T-helper 1 cell (primary cell): ENCODE measurements at regions not wholly inside any gene's neighbourhood (a gene's known extent, or its start where the extent isn't known, plus 50 kb on each side); places are given as distances from the start of the nearest gene placed in this dataset.

Experiments used
- DNase-seq, 5 donors: peaks; one replicate each; pipeline ENCODE4 v3.0.0-alpha.2; 2012 to 2020

DNA sequence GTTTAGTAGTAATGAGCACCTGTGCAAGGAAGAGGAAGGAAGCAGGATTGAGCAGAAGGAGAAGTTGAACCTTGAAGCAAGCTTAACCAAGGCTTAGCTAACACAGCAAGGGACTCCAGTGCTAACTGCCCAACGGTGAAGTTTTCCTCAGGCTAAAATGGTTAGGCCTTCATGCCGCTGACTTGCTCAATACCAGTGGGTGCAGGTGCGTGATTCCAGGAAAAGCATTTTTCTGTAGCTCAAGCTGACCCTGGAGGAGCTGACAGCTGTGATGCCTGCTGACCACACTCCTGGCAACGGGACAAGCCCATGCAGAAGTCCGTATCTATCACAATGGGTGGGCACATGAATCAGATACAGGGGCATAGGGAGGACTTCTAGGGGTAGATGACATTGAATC lies 76.5 kb upstream of the FGGY start:
- no peak for DNase-seq

DNA sequence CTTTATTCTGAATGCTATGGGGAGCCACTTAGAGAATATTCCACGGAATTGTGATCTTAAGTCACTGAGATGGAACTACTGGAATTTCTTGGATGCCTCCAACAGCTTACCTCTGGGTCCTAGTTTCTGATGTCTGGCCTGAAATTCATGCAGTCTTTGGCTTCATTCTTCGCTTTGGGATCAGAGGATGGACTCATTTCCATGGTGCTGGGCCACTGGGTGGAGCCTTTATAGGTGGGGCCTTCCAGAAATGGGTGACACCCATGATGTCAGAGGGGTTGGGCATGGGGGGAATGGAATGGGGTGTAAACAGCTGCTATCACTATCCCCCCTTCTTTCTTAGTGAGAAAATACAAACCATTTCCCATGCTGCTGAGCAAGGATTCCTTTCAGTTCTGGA lies 73.7 kb upstream of the FGGY start:
- no peak for DNase-seq

GRCh38 chr1:59223989-59224634 lies 72.8 kb upstream of the FGGY start:
- DNase-seq: no peak

DNA sequence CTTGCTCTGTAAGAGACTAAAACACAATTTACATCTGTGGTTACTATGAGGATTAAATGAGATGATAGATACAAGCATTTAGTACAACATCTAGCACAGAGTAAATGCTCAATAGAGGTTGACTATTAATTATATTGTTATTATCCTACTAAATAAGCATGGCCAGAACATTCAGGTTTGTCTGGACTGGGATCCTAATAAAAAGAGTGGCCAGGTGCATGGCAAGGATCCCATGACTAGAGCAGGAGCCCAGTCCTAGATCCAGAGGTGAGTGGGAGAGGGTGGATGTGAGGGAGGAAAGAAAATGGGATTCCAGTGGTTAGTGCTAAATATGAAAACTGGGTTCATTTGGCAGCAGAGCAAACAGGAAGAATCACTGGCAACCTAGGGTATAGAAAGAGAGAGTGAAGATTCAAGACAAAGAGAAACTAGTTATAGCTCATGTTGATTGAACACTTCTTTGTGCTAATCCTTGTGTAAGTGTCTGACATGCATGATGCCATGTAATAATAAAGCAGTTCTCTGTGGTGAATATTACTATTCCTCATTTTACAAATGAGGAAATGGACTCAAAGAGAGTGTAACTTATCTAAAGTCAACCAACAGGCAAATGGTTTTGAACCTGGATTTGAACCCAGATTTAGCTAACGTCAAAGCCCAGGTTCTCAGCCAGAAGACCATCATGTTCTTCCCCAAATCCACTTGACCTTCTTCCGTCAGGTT lies 71.1 kb upstream of the FGGY start:
- DNase-seq: no peak

DNA sequence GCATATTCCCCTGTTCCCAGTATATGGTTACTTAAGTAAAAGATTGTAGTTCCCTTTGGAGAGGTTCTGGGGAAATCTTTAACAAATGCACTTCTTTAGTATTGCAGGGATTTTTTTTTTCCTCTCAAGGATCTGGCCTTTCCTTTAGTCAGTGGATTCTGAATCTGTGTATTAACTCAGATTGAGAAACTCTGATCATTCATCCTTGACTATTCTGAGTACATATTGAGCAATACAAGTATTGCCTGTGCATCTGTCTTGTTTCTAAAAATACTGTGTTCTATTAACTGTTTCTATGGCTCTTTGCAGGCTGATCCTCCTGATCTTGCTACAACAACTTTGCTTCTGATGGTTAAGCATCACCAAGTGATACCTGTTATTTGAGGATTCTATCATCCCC lies 67.8 kb upstream of the FGGY start:
- DNase-seq: no peak

DNA sequence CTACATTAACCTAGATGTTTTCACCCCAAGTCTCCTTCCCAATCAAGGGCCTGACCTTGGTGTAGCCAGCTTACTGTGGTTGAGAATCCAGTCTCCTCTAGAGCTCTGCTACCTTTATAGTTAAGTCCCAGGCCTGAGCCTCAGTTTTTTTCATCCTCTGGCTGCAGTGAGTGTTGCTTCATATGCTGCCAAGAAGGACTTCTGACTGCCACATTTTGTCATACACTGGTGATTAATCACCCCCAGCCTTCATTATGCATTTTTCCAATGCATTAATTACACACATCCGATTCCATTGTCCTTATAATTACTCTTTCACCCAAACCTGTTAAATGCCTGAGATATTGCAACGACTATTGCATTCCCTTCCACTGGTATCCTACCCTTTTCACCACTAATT lies 66.3 kb upstream of the FGGY start:
- DNase-seq: no peak

DNA sequence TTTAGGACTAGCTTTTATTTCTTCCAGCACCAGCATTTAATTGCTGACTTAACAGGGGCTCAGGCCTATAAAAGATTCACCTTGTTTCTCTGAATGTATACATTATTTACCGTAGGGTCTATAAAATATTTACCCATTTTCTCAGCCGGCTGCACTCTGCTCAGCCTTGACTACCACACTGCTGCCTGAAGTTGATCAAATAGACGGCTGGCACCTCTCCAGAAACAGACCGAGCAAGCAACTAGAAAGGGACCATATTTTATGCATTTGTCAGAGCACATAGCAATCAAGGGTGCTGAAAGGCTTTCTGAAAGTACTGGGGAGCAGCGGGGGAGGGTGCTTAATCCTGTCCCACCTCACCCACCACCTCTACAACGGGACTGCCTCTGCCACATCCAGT lies 64.7 kb upstream of the FGGY start:
- DNase-seq: no peak

DNA sequence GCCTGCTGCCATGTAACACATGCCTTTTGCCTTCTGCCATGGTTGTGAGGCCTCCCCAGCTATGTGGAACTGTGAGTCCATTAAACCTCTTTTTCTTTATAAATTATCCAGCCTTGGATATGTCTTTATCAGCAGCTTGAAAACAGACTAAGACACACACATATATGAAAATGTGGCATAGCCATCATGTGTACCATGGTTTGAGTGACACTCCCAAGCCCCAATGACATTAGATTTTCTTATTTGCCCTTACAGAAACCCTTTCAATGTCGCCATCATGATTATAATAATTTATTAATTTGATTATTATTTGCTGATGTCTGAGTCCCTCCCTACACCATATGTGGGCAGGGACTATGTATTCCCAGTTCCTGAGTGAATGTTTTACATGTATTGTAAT lies 63.5 kb upstream of the FGGY start:
- no peak for DNase-seq

DNA sequence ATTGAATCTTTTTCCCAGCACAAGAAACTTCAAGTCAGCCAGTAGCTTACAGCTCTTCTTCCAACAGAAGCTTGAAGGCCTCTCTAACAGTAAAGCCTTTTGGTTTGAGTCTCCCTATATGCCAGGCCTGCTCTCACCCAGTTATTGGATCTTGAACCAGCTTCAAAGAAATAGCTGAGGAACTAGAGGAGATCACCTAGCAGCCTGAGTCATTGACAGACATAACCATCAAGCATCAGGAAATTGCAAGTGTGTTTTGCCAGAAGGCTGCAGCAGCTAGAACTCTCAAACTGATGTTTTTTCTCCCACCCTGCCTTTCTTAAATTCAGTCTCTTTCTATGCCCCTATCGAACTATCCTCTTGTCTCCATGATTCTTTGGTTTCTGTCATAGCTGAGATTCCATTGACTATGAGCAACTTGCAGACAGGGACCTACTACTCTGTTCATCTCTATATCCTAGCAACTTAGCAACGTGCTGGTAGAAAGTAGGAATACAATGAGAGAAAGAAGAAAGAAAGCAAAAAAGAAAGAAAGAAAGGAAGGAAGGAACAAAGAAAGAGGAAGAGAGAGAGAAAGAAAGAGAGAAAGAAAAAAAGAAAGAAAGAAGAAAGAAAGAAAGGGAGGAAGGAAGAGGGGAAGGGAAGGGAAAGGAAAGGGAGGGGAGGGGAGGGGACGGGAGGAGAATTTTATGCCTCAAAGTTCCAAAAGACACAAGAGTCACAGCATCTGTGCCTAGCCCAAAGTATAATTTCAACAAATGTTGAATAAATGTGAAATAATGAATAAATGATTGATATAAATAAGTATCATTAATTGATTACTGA lies 60.0 kb upstream of the FGGY start:
- DNase-seq: no peak

DNA sequence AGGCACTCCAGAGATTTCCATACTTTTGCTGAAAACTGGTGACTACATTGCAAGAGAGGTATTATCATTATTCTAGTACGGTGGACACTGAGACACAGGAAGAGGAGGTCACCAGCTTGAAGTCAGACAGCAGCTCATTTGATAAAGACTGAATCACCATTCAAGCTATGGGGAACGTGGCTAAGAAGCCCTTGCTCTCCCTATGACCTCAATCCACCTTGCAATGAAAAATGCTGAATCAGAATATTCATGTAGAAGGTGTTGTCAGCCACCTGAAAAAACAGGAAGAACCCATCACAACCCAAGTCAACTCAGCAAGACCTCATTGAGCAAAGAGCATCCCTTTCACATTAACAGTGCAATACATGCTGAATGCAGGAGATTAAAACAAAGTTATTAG lies 59.0 kb upstream of the FGGY start:
- no peak for DNase-seq

DNA sequence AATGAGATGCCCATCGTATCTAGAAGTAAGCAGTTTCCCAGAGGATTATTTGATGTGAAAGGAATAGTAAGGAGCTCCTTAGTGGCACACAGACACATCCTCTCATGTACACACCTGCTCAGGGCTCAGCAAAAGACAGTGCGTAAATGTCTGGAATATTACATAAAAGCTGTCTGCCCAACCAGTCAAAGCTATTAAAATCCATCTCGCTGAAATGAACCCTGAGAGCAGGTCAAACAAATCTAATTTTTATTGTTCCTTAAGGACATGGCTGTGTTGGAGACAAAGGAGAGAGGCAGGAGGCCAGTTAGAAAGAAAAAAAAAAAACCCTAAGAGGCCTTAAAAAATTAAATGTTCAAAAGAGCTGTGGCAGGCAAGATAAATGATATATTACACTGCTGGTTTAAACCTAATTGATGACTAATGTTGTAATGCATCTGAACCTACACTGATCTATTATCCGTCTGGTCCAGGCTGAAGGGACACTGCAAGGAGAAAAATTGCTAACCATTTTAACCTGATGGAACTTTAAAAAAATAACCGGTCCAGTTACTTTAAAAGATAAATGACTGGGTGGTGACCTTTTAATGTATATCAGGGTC lies 58.5 kb upstream of the FGGY start:
- no peak for DNase-seq

DNA sequence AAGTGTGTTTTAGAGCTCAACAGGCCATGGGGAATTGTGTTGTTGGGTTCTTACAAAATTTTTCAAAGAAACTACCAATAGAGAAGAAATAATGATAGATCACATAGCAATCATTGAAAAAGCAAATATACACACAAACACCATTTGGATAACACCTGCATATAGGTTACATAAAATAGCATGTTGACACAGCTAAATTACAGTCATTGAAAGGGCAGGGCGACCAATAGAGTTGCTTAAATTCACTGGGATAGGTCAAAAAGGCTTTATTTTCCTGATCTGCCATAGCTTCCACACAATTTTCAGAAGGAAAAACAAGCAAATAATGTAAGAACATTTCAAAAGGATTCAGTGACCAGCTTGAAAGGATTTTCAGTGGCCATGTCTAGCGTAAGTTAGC lies 57.9 kb upstream of the FGGY start:
- DNase-seq: no peak

- DNase-seq: no peak
Observed at GRCh38 chr1:59241909-59242308, 55.0 kb upstream of the FGGY start.

- DNase-seq: no peak
Observed at GRCh38 chr1:59242370-59242769, 54.5 kb upstream of the FGGY start.

DNA sequence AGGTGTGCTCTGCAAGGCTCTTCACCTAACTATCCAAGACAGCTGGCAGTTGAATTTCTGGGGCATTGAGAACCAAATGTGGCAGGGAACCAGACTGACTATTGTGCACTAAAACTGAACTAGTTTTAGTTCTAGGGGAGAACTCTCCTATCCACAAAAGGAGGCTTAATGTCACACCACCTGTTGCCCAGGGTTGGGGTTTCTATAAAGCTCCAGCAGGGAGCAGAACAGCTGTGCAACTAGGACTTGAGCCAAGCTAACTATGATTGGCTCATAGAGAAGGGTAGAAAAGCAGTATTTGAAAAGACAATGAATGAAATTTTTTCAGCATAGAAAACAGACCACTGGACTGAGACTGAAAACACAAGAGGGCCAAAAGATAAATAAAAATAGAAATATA lies 53.3 kb upstream of the FGGY start:
- no peak for DNase-seq

DNA sequence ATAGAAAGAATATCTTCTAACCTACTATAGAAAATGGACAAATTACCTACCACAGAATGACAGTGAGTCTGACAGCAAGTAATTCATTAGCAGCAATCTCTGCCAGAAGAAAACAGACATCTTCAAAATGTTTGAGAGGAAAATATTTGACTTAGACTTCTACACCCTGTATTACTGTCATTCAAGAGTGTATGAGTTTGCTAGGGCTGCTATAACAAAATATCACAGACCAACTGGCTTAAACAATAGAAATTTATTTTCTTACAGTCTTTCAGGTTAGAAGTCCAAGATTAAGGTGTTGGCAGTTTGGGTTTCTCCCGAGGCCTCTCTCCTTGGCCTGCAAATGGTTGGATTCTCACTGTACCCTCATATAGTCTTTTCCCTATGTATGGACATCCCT lies 52.9 kb upstream of the FGGY start:
- DNase-seq: no peak

GRCh38 chr1:59244891-59245290 lies 52.0 kb upstream of the FGGY start:
- no peak for DNase-seq
